NB4 (cell line): ENCODE measurements at regions not wholly inside any gene's neighbourhood (a gene's known extent, or its start where the extent isn't known, plus 50 kb on each side); places are given as distances from the start of the nearest gene placed in this dataset.

Source experiments
- DNase-seq: peaks from one replicate; pipeline ENCODE4 v3.0.0; 2010; ENCODE audit warnings: low read depth
- H3K4me3 ChIP-seq: one replicate; pipeline ENCODE4 v1.5.1; 2011; ENCODE audit warnings: mild to moderate bottlenecking, low read depth, low read length, moderate library complexity
- CTCF ChIP-seq: IDR thresholded peaks from one replicate; pipeline ENCODE4 v1.5.1; 2012; ENCODE audit warnings: low read depth, low read length
- MAX ChIP-seq: IDR thresholded peaks from 2 replicates; pipeline ENCODE4 v1.6.1; 2011; ENCODE audit warnings: low read depth, low read length
- MYC ChIP-seq: IDR thresholded peaks from 2 replicates; pipeline ENCODE4 v1.6.1; 2011; ENCODE audit warnings: low read depth, low read length
- POLR2A ChIP-seq: IDR thresholded peaks from 2 replicates; pipeline ENCODE4 v1.6.1; 2011; ENCODE audit warnings: mild to moderate bottlenecking; ENCODE audit not compliant: insufficient read length; ENCODE audit errors: extremely low read depth

DNA sequence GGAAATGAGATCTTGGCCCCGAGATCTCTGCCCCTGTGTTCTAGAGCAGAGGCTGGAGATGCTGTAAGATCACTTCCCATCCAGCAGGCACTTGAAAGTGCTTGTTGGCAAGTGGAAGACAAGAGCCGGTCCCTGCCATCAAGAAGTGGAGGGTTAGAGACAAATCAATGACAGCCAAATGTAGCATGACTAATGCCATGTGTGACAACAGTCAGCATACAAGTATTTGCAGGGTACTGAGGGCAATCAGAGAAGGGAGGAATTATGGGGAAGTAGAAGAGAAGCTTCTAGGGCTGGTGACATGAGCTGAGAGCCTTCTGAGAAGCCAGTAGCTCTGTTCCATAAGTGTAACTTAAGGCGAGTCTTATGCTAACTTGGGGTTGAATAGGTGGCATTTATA, 58.6 kb downstream of the TMEM17 start:
- DNase-seq, result no peak
- TF ChIP-seq POLR2A (no peak), MYC (no peak), CTCF (no peak), MAX (no peak)
- H3K4me3 ChIP-seq, result no peak overlapping the region

DNA sequence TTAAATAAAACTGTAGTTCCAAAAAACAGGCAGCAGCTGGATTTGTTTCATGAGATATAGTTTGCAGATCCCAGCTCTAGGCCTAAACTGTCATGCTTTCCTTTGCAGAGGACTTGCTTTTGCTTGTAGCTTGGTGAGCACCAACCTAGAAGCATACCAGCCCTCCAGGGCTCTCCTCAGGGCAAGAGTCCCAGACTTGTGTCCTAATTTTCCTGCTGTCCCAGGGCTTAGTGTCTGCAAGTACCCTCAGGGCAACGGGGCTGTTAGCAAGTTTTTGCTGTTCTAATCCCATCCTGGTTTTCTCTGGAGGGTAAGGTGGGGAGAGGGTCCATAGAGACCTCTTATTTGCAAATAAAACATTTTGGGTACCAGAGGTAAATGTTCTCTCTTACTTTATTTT, 59.5 kb downstream of the TMEM17 start:
- TF ChIP-seq POLR2A (no peak), MAX (no peak), CTCF (no peak), MYC (no peak)
- H3K4me3 ChIP-seq, result no peak overlapping the region
- DNase-seq, result no peak

DNA sequence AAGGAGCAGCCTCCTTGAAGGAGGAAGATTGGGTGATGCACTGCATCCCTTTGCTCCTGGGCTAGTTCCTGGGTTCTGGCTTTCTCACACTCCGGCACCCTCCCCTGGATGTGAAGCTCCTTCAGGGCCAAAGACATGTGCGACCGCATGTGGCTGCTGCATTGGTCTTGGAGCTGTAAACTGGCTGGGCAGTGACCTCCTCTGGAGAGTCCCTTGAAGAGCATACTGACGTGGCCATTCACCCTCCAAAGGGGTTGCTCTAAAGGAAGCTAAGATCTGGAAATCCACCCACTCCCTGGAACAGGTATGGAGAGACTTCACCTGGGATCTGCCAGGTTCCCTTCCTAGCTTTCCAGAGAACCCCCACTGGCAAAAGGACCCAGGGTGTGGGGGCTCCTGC, 62.1 kb downstream of the TMEM17 start:
- peak; percentile 45 for DNase-seq
- no peak overlapping the region for H3K4me3 ChIP-seq
- no peak for TF ChIP-seq MAX
- TF ChIP-seq POLR2A, result no peak
- no peak for TF ChIP-seq CTCF
- no peak for TF ChIP-seq MYC

GRCh38 chr2:62443471-62443870, 62.5 kb downstream of the TMEM17 start:
- DNase-seq, result no peak
- TF ChIP-seq MYC (no peak), MAX (no peak), CTCF (no peak), POLR2A (no peak)
- H3K4me3 ChIP-seq, result no peak overlapping the region

- H3K4me3 ChIP-seq, result no peak overlapping the region
- no peak for DNase-seq
- TF ChIP-seq MAX, result no peak
Measured at GRCh38 chr2:62441824-62442223, 64.2 kb downstream of the TMEM17 start.

GRCh38 chr2:62441421-62441820, 64.6 kb downstream of the TMEM17 start:
- no peak for TF ChIP-seq CTCF
- TF ChIP-seq POLR2A, result no peak
- no peak for TF ChIP-seq MYC
- TF ChIP-seq MAX, result no peak
- no peak overlapping the region for H3K4me3 ChIP-seq
- no peak for DNase-seq
